HCT116 (cell line): ENCODE measurements at regions not wholly inside any gene's neighbourhood (a gene's known extent, or its start where the extent isn't known, plus 50 kb on each side); places are given as distances from the start of the nearest gene placed in this dataset.

Experiments used
- ATAC-seq: fragments of 200-7000 bp; cut with Tn5 transposase; 2 replicates; pipeline ENCODE4 v1.9.1; 2020; ENCODE audit warnings: mild to moderate bottlenecking, moderate library complexity
- BruUV-seq: library from RNA; stranded (reverse); fragments of 400-500 nt; replicated peaks from 2 replicates; lab custom pipeline; 2021; lab: Mats Ljungman, UMichigan
- CTCF ChIA-PET: fragments of 300-600 bp; sonication (Branson Sonifier 250); formaldehyde crosslinking; loops from one replicate; lab custom pipeline; 2021; ENCODE audit warnings: antibody characterized with exemption; lab: Charles Lee
- POLR2A ChIA-PET: fragments of 300-600, 350-600 bp; sonication (Branson Sonifier 250); formaldehyde crosslinking; loops from one replicate; lab custom pipeline; 2021; ENCODE audit warnings: antibody characterized with exemption; lab: Charles Lee
- RAD21 ChIA-PET, 2 experiments: fragments of 300-600 bp; sonication (Branson Sonifier 250); formaldehyde crosslinking; loops; one replicate each; lab custom pipeline; 2023; ENCODE audit warnings: low total read pairs in 2 of 2; ENCODE audit not compliant: uncharacterized antibody in 2 of 2, unreplicated experiment in 2 of 2, low non-redundant PET in 1 of 2; lab: Charles Lee
- DNase-seq: peaks from one replicate; pipeline ENCODE4 v3.0.0-alpha.2; 2010; ENCODE audit warnings: low read depth, low spot score
- H2AFZ ChIP-seq: fragments of 200-600 bp; shearing (Covaris generic), sonication (generic); 2 replicates; pipeline ENCODE4 v1.6.1; 2017; ENCODE audit warnings: low read depth, mixed run types, mixed read lengths, antibody characterized with exemption, low read length; ENCODE audit not compliant: poor library complexity, severe bottlenecking
- H3K27ac ChIP-seq: 2 replicates; pipeline ENCODE4 v1.5.1; 2012; ENCODE audit warnings: low read depth, low read length
- H3K27me3 ChIP-seq: fragments of 200-600 bp; sonication (generic); 2 replicates; pipeline ENCODE4 v1.6.1; 2016; ENCODE audit warnings: mixed run types, low read length, mixed read lengths; ENCODE audit not compliant: insufficient read depth
- H3K36me3 ChIP-seq, 2 experiments: fragments of 200-500 bp in 1 of 2; fragments of 200-600 bp in 1 of 2; sonication (Bioruptor generic) in 1 of 2; sonication (generic) in 1 of 2; 2 replicates each; pipeline versions ENCODE4 v1.5.1 to v1.6.1; 2014 to 2016; ENCODE audit warnings: low read length in 2 of 2, inconsistent platforms in 1 of 2, mixed read lengths in 1 of 2, mixed run types in 1 of 2; ENCODE audit not compliant: insufficient read depth in 2 of 2, control insufficient read depth in 1 of 2
- H3K4me1 ChIP-seq, 2 experiments: fragments of 200-600 bp in 1 of 2; sonication (generic) in 1 of 2; 2 replicates each; pipeline versions ENCODE4 v1.5.1 to v1.6.1; 2012 to 2017; ENCODE audit warnings: low read length in 2 of 2, inconsistent platforms in 1 of 2, mild to moderate bottlenecking in 1 of 2, mixed read lengths in 1 of 2, mixed run types in 1 of 2, moderate library complexity in 1 of 2; ENCODE audit not compliant: insufficient read depth in 2 of 2, control insufficient read depth in 1 of 2
- H3K4me2 ChIP-seq: fragments of 200-600 bp; sonication (generic); 2 replicates; pipeline ENCODE4 v1.6.1; 2017; ENCODE audit warnings: mixed run types, low read length, mixed read lengths
- H3K4me3 ChIP-seq, 2 experiments: fragments of 200-600 bp in 1 of 2; sonication (generic) in 1 of 2; replicated peaks in 1 of 2; 2 replicates each; pipeline ENCODE4 v1.5.1; 2011 to 2016; ENCODE audit warnings: low read length in 2 of 2, control low read depth in 1 of 2, low read depth in 1 of 2, mild to moderate bottlenecking in 1 of 2, mixed read lengths in 1 of 2, mixed run types in 1 of 2
- H3K79me2 ChIP-seq: fragments of 200-600 bp; sonication (generic); 2 replicates; pipeline ENCODE4 v1.6.1; 2017; ENCODE audit warnings: mild to moderate bottlenecking, mixed run types, low read length, moderate library complexity, mixed read lengths; ENCODE audit not compliant: insufficient read depth
- H3K9ac ChIP-seq: fragments of 200-600 bp; sonication (generic); 2 replicates; pipeline ENCODE4 v1.6.1; 2016; ENCODE audit warnings: low read length, mixed read lengths
- H3K9me2 ChIP-seq: fragments of 200-600 bp; sonication (generic), shearing (Covaris generic); 2 replicates; pipeline ENCODE4 v1.6.1; 2017; ENCODE audit warnings: mixed run types, mild to moderate bottlenecking, moderate library complexity; ENCODE audit not compliant: insufficient read depth
- H3K9me3 ChIP-seq, 2 experiments: fragments of 200-500 bp in 1 of 2; fragments of 200-600 bp in 1 of 2; sonication (Bioruptor generic) in 1 of 2; sonication (generic) in 1 of 2; 2 replicates each; pipeline ENCODE4 v1.6.1; 2014 to 2017; ENCODE audit warnings: low read length in 2 of 2, mixed read lengths in 2 of 2, inconsistent platforms in 1 of 2, low read depth in 1 of 2, mild to moderate bottlenecking in 1 of 2, mixed run types in 1 of 2, moderate library complexity in 1 of 2; ENCODE audit not compliant: control insufficient read depth in 1 of 2, insufficient read depth in 1 of 2
- H4K20me1 ChIP-seq: fragments of 200-600 bp; sonication (generic), shearing (Covaris generic); 2 replicates; pipeline ENCODE4 v1.6.1; 2017; ENCODE audit warnings: mixed run types, mild to moderate bottlenecking, moderate library complexity; ENCODE audit not compliant: insufficient read depth
- ATF3 ChIP-seq: IDR thresholded peaks from 2 replicates; pipeline ENCODE4 v1.6.1; 2012
- CBX3 ChIP-seq: IDR thresholded peaks from 2 replicates; pipeline ENCODE4 v1.6.1; 2012; ENCODE audit warnings: low read depth
- CEBPB ChIP-seq: IDR thresholded peaks from 2 replicates; pipeline ENCODE4 v1.6.1; 2012; ENCODE audit warnings: low read depth
- ELF1 ChIP-seq: IDR thresholded peaks from 2 replicates; pipeline ENCODE4 v1.6.1; 2012; ENCODE audit warnings: low read depth, borderline replicate concordance
- EZH2 ChIP-seq: fragments of 200-600 bp; sonication (generic); IDR thresholded peaks from 2 replicates; pipeline ENCODE4 v1.6.1; 2017; ENCODE audit warnings: antibody characterized with exemption, mixed run types
- EZH2phosphoT487 ChIP-seq: fragments of 200-600 bp; IDR thresholded peaks from 2 replicates; pipeline ENCODE4 v1.6.1; 2018; ENCODE audit warnings: antibody characterized with exemption, borderline replicate concordance
- FOSL1 ChIP-seq: IDR thresholded peaks from 2 replicates; pipeline ENCODE4 v1.6.1; 2012; ENCODE audit warnings: low read depth
- MAX ChIP-seq: IDR thresholded peaks from 2 replicates; pipeline ENCODE4 v1.6.1; 2012
- POLR2AphosphoS5 ChIP-seq: IDR thresholded peaks from 2 replicates; pipeline ENCODE4 v1.6.1; 2011; ENCODE audit warnings: mild to moderate bottlenecking, low read depth, low read length, moderate library complexity
- REST ChIP-seq: IDR thresholded peaks from 2 replicates; pipeline ENCODE4 v1.6.1; 2012; ENCODE audit warnings: low read depth
- SIN3A ChIP-seq: IDR thresholded peaks from 2 replicates; pipeline ENCODE4 v1.6.1; 2012; ENCODE audit warnings: low read depth
- SP1 ChIP-seq: IDR thresholded peaks from 2 replicates; pipeline ENCODE4 v1.6.1; 2012; ENCODE audit warnings: low read depth
- SRF ChIP-seq: IDR thresholded peaks from 2 replicates; pipeline ENCODE4 v1.6.1; 2012; ENCODE audit warnings: low read depth
- TCF7L2 ChIP-seq: IDR thresholded peaks from 2 replicates; pipeline ENCODE4 v1.7.0; 2011; ENCODE audit warnings: borderline replicate concordance, inconsistent platforms; ENCODE audit not compliant: insufficient read depth, insufficient read length; ENCODE audit errors: extremely low read depth
- ZBTB33 ChIP-seq: IDR thresholded peaks from 2 replicates; pipeline ENCODE4 v1.6.1; 2011; ENCODE audit warnings: mild to moderate bottlenecking, low read length, moderate library complexity; ENCODE audit not compliant: insufficient replicate concordance; ENCODE audit errors: extremely low read depth
- ZFX ChIP-seq: fragments of 450-650 bp; IDR thresholded peaks from 2 replicates; pipeline ENCODE4 v1.6.1; 2017
- ZNF274 ChIP-seq: fragments of 200-500 bp; sonication (Bioruptor generic); IDR thresholded peaks from 2 replicates; pipeline ENCODE4 v1.6.1; 2014; ENCODE audit warnings: mild to moderate bottlenecking, low read depth, low read length, inconsistent platforms
- intact Hi-C: fragments of 100-400 bp; cut with micrococcal nuclease; formaldehyde crosslinking; loops from 2 replicates; pipeline ENCODE4 v1.10.0; 2022

- no peak for TF ChIP-seq MAX
- no peak for TF ChIP-seq TCF7L2
- no peak for TF ChIP-seq CEBPB
- TF ChIP-seq POLR2AphosphoS5, result no peak
- TF ChIP-seq CBX3, result no peak
Measured at GRCh38 chr13:47000165-47000564, 103.3 kb upstream of the HTR2A start (continued).

GRCh38 chr13:46996316-46997030 is 99.6 kb upstream of the HTR2A start:
- no peaks in the 10 kb centered on the region for H3K9me3 ChIP-seq
- BruUV-seq, result no TSS peak
- CTCF ChIA-PET, result no interaction called here
- H3K9ac ChIP-seq, result no peak overlapping the region
- H3K36me3 ChIP-seq, result no peaks in the 10 kb centered on the region
- no peaks in the 10 kb centered on the region for H3K79me2 ChIP-seq
- H3K9me2 ChIP-seq, result no peaks in the 10 kb centered on the region
- RAD21 ChIA-PET, result no interaction called here
- peaks cover 43% of the 10 kb centered on the region for H3K27me3 ChIP-seq
- H3K27ac ChIP-seq, result no peak overlapping the region
- no peak overlapping the region for H3K4me3 ChIP-seq
- H3K4me2 ChIP-seq, result no peak overlapping the region
- POLR2A ChIA-PET, result no interaction called here
- no peak for DNase-seq
- TF ChIP-seq REST (no peak), CEBPB (no peak), CBX3 (no peak), FOSL1 (no peak), ZFX (no peak), ZNF274 (no peak), SIN3A (no peak), SRF (no peak), MAX (no peak), ELF1 (no peak), EZH2 (no peak), POLR2AphosphoS5 (no peak), ATF3 (no peak), ZBTB33 (no peak), EZH2phosphoT487 (no peak), SP1 (no peak)
- H4K20me1 ChIP-seq, result no peaks in the 10 kb centered on the region
- ATAC-seq, result no peak
- intact Hi-C loops, result no loop called here
- H2AFZ ChIP-seq, result no peak overlapping the region
- H3K4me1 ChIP-seq, result no peaks in the 10 kb centered on the region
